HepG2 (cell line): ENCODE measurements at regions not wholly inside any gene's neighbourhood (a gene's known extent, or its start where the extent isn't known, plus 50 kb on each side); places are given as distances from the start of the nearest gene placed in this dataset.

Experiments used
- ATAC-seq: fragments of 200-7000 bp; cut with Tn5 transposase; 3 replicates; pipeline ENCODE4 v1.9.1; 2020; ENCODE audit warnings: mild to moderate bottlenecking, moderate library complexity
- BruUV-seq: library from RNA; stranded (reverse); fragments of 400-500 nt; replicated peaks from 2 replicates; lab custom pipeline; 2021; lab: Mats Ljungman, UMichigan
- CTCF ChIA-PET: fragments of 300-600 bp; formaldehyde crosslinking; extraction: SDS; loops from one replicate; lab custom pipeline; 2021; ENCODE audit warnings: low total read pairs, inconsistent platforms, low intra/inter-chr PET ratio; lab: Yijun Ruan, JAX
- POLR2A ChIA-PET: fragments of 350-600 bp; sonication (Branson Sonifier 250); formaldehyde crosslinking; loops from one replicate; lab custom pipeline; 2020; ENCODE audit warnings: antibody characterized with exemption, inconsistent platforms; lab: Yijun Ruan, JAX
- DNase-seq: peaks from one replicate; pipeline ENCODE4 v3.0.0-alpha.2; 2015; ENCODE audit warnings: low spot score
- FAIRE-seq: peaks from 3 replicates; lab custom pipeline; 2011; peaks lifted over from hg19 to GRCh38; lab: Jason Lieb, UNC
- H2AFZ ChIP-seq: one replicate; pipeline ENCODE4 v1.6.1; 2011; ENCODE audit warnings: low read length, inconsistent platforms
- H3K27ac ChIP-seq: fragments of 300-600 bp; 3 replicates; pipeline ENCODE4 v1.8.0; 2011; ENCODE audit warnings: mixed run types, mild to moderate bottlenecking, mixed read lengths, low read length, inconsistent platforms; ENCODE audit not compliant: insufficient read depth; ENCODE audit errors: extremely low read length
- H3K27me3 ChIP-seq, 2 experiments: fragments of 200-600 bp in 1 of 2; 2 replicates in 1 of 2; 3 replicates in 1 of 2; pipeline versions ENCODE4 v1.6.0 to v1.8.0; 2011; ENCODE audit warnings: low read length in 2 of 2, mild to moderate bottlenecking in 2 of 2, moderate library complexity in 2 of 2, inconsistent platforms in 1 of 2; ENCODE audit not compliant: insufficient read depth in 2 of 2, control insufficient read depth in 1 of 2
- H3K36me3 ChIP-seq, 2 experiments: fragments of 200-600 bp in 1 of 2; replicated peaks in 1 of 2; 2 replicates in 1 of 2; 3 replicates in 1 of 2; pipeline versions ENCODE4 v1.5.1 to v1.8.0; 2011; ENCODE audit warnings: low read length in 2 of 2, inconsistent platforms in 1 of 2; ENCODE audit not compliant: insufficient read depth in 2 of 2, control insufficient read depth in 1 of 2
- H3K4me1 ChIP-seq: 2 replicates; pipeline ENCODE4 v1.5.1; 2012; ENCODE audit warnings: low read length, inconsistent platforms; ENCODE audit not compliant: insufficient read depth
- H3K4me2 ChIP-seq: 2 replicates; pipeline ENCODE4 v1.6.0; 2011; ENCODE audit warnings: low read depth, low read length, inconsistent platforms
- H3K4me3 ChIP-seq, 3 experiments: fragments of 200-600 bp in 1 of 3; sonication (generic), shearing (Covaris generic) in 1 of 3; replicated peaks in 1 of 3; 2 replicates each; pipeline ENCODE4 v1.5.1; 2011 to 2016; ENCODE audit warnings: low read length in 3 of 3, inconsistent platforms in 2 of 3, low read depth in 2 of 3, mild to moderate bottlenecking in 2 of 3, control low read depth in 1 of 3, mixed read lengths in 1 of 3; ENCODE audit not compliant: insufficient read depth in 1 of 3
- H3K79me2 ChIP-seq: one replicate; pipeline ENCODE4 v1.6.1; 2011; ENCODE audit warnings: low read length, inconsistent platforms; ENCODE audit not compliant: insufficient read depth
- H3K9ac ChIP-seq: 2 replicates; pipeline ENCODE4 v1.6.0; 2011; ENCODE audit warnings: mild to moderate bottlenecking, low read depth, low read length, inconsistent platforms; ENCODE audit not compliant: insufficient read depth
- H3K9me3 ChIP-seq: 2 replicates; pipeline ENCODE4 v1.5.1; 2012; ENCODE audit warnings: mild to moderate bottlenecking, low read length
- H4K20me1 ChIP-seq: 2 replicates; pipeline ENCODE4 v1.6.0; 2011; ENCODE audit warnings: inconsistent platforms, mild to moderate bottlenecking, low read length, moderate library complexity; ENCODE audit not compliant: insufficient read depth
- ATF7 ChIP-seq, 2 experiments: fragments of 450-650 bp in 1 of 2; sonication (generic) in 1 of 2; formaldehyde crosslinking in 1 of 2; IDR thresholded peaks; 2 replicates each; pipeline versions ENCODE4 v1.4.0 to v1.6.1; 2016 to 2020; ENCODE audit warnings: antibody characterized with exemption in 1 of 2, mild to moderate bottlenecking in 1 of 2, missing genetic modification reagents in 1 of 2
- CAMTA2 ChIP-seq: sonication (generic); formaldehyde crosslinking; IDR thresholded peaks from 2 replicates; pipeline ENCODE4 v1.4.0; 2020; ENCODE audit warnings: mild to moderate bottlenecking, missing genetic modification reagents, borderline replicate concordance
- FIP1L1 ChIP-seq: fragments of 200-400 bp; formaldehyde crosslinking; IDR thresholded peaks from 2 replicates; pipeline ENCODE4 v1.6.1; 2018; ENCODE audit warnings: low read depth, mild to moderate bottlenecking, low read length, moderate library complexity, borderline replicate concordance; ENCODE audit not compliant: insufficient read depth
- ISX ChIP-seq: sonication (generic); formaldehyde crosslinking; conservative IDR thresholded peaks from 2 replicates; pipeline ENCODE4 v1.5.0; 2020; ENCODE audit warnings: missing genetic modification reagents
- JUND ChIP-seq: sonication (generic); formaldehyde crosslinking; IDR thresholded peaks from 2 replicates; pipeline ENCODE4 v1.8.0; 2022; ENCODE audit warnings: mild to moderate bottlenecking, missing genetic modification reagents
- MTF2 ChIP-seq: sonication (generic); formaldehyde crosslinking; IDR thresholded peaks from 2 replicates; pipeline ENCODE4 v1.5.0; 2020; ENCODE audit warnings: missing genetic modification reagents, borderline replicate concordance
- MZF1 ChIP-seq: sonication (generic); formaldehyde crosslinking; IDR thresholded peaks from 2 replicates; pipeline ENCODE4 v1.8.1; 2023; ENCODE audit warnings: mild to moderate bottlenecking, missing genetic modification reagents, borderline replicate concordance
- PHB2 ChIP-seq: fragments of 450-650 bp; IDR thresholded peaks from 2 replicates; pipeline ENCODE4 v1.6.1; 2018; ENCODE audit not compliant: partially characterized antibody
- SALL2 ChIP-seq: sonication (generic); formaldehyde crosslinking; IDR thresholded peaks from 2 replicates; pipeline ENCODE4 v1.8.1; 2023; ENCODE audit warnings: mild to moderate bottlenecking, missing genetic modification reagents, inconsistent platforms
- TBX3 ChIP-seq: fragments of 450-650 bp; IDR thresholded peaks from 2 replicates; pipeline ENCODE4 v1.6.1; 2017; ENCODE audit warnings: antibody characterized with exemption, mild to moderate bottlenecking, inconsistent platforms, borderline replicate concordance
- TEAD3 ChIP-seq: optimal IDR thresholded peaks from 2 replicates; pipeline ENCODE3; 2016; ENCODE audit warnings: borderline replicate concordance
- ZNF205 ChIP-seq: IDR thresholded peaks from 2 replicates; pipeline ENCODE4 v1.6.1; 2018; ENCODE audit warnings: missing biosample characterization, missing genetic modification reagents
- ZNF224 ChIP-seq: sonication (generic); formaldehyde crosslinking; IDR thresholded peaks from 2 replicates; pipeline ENCODE4 v1.5.0; 2020; ENCODE audit warnings: mild to moderate bottlenecking, missing genetic modification reagents
- ZNF329 ChIP-seq: sonication (generic); formaldehyde crosslinking; IDR thresholded peaks from 2 replicates; pipeline ENCODE4 v1.9.0; 2021; ENCODE audit warnings: low read depth, mild to moderate bottlenecking, missing genetic modification reagents
- ZNF343 ChIP-seq: sonication (generic); formaldehyde crosslinking; IDR thresholded peaks from 2 replicates; pipeline ENCODE4 v1.4.0; 2020; ENCODE audit warnings: mild to moderate bottlenecking, missing genetic modification reagents
- ZNF558 ChIP-seq: sonication (generic); formaldehyde crosslinking; IDR thresholded peaks from 2 replicates; pipeline ENCODE4 v1.9.0; 2022; ENCODE audit warnings: mild to moderate bottlenecking, missing genetic modification reagents, borderline replicate concordance
- ZNF619 ChIP-seq: sonication (generic); formaldehyde crosslinking; IDR thresholded peaks from 2 replicates; pipeline ENCODE4 v1.4.0; 2020; ENCODE audit warnings: mild to moderate bottlenecking, missing genetic modification reagents
- WGBS: methylation state at CpG from one replicate; pipeline ENCODE4 v1.1.6; 2017; ENCODE audit warnings: low lambda C conversion rate; 5-methylcytosine and 5-hydroxymethylcytosine counted together
- in situ Hi-C: cut with HindIII; loops from 2 replicates; pipeline ENCODE4 v1.10.0; 2017; ENCODE audit warnings: low pct_unique_long_range_greater_than_20kb; ENCODE audit not compliant: extremely low pct_ligation_motif_present
- intact Hi-C: fragments of 100-400 bp; cut with micrococcal nuclease; formaldehyde crosslinking; loops from one replicate; pipeline ENCODE4 v1.10.0; 2022; ENCODE audit not compliant: unreplicated experiment
- TF ChIP-seq, protein P1 (sequence below): sonication (generic); formaldehyde crosslinking; IDR thresholded peaks from 2 replicates; pipeline ENCODE4 v1.4.0; 2020; ENCODE audit warnings: missing genetic modification reagents
- TF ChIP-seq, protein P2 (sequence below): sonication (generic); formaldehyde crosslinking; IDR thresholded peaks from 2 replicates; pipeline ENCODE4 v1.4.0; 2020; ENCODE audit warnings: mild to moderate bottlenecking, missing genetic modification reagents

DNA sequence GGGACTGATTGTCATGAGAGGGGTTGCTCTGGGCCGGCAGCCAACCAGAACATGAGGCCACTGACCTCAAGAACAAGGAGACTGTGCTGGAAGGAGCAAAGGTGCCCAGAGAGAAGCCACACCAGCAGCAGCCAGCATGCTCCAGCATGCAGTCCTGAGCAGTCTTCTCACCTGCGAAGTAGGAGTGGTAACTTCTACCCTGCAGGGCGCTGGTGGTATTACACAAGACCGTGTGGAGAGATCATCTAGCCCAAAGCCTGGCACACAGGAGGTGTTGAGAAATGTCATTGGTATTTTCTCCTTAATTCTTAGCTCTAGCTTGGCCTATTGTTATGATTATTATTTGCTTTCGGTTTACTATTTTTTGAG is 132.7 kb downstream of the TSN start (continued):
- no peak for TF ChIP-seq SALL2
- TF ChIP-seq ATF7 (IDR thresholded peaks at IDR 0.05) = no peak
- no peak for TF ChIP-seq ATF7 (CRISPR knock-in tag; IDR thresholded peaks at IDR 0.05)
- TF ChIP-seq, protein P1, sequence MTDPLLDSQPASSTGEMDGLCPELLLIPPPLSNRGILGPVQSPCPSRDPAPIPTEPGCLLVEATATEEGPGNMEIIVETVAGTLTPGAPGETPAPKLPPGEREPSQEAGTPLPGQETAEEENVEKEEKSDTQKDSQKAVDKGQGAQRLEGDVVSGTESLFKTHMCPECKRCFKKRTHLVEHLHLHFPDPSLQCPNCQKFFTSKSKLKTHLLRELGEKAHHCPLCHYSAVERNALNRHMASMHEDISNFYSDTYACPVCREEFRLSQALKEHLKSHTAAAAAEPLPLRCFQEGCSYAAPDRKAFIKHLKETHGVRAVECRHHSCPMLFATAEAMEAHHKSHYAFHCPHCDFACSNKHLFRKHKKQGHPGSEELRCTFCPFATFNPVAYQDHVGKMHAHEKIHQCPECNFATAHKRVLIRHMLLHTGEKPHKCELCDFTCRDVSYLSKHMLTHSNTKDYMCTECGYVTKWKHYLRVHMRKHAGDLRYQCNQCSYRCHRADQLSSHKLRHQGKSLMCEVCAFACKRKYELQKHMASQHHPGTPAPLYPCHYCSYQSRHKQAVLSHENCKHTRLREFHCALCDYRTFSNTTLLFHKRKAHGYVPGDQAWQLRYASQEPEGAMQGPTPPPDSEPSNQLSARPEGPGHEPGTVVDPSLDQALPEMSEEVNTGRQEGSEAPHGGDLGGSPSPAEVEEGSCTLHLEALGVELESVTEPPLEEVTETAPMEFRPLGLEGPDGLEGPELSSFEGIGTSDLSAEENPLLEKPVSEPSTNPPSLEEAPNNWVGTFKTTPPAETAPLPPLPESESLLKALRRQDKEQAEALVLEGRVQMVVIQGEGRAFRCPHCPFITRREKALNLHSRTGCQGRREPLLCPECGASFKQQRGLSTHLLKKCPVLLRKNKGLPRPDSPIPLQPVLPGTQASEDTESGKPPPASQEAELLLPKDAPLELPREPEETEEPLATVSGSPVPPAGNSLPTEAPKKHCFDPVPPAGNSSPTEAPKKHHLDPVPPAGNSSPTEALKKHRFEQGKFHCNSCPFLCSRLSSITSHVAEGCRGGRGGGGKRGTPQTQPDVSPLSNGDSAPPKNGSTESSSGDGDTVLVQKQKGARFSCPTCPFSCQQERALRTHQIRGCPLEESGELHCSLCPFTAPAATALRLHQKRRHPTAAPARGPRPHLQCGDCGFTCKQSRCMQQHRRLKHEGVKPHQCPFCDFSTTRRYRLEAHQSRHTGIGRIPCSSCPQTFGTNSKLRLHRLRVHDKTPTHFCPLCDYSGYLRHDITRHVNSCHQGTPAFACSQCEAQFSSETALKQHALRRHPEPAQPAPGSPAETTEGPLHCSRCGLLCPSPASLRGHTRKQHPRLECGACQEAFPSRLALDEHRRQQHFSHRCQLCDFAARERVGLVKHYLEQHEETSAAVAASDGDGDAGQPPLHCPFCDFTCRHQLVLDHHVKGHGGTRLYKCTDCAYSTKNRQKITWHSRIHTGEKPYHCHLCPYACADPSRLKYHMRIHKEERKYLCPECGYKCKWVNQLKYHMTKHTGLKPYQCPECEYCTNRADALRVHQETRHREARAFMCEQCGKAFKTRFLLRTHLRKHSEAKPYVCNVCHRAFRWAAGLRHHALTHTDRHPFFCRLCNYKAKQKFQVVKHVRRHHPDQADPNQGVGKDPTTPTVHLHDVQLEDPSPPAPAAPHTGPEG = no peak
- TF ChIP-seq MZF1 (CRISPR knock-in tag) = no peak
- TF ChIP-seq TEAD3 (CRISPR knock-in tag) = no peak
- TF ChIP-seq, all 625 proteins: peak for 4

DNA sequence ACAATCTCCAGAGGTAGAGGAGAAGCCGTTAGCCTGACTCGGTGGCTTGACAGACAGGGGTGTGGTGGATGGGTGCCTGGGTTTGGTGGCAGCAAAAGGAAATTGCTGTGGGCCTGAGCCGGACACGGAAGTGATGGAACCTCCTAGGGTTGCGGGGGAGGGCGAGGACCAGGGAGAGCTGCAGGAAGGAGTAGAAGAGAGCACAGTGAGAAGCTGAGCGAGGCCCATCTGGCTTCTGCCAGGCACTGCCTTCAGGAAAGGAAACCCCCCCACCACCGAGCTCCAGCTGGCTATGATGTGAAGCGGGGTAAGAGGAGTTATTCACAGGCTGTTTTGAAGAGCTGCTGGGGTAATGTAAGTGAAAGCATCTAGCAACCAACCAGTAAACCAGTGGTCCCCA is 134.6 kb downstream of the TSN start:
- Histone ChIP-seq H3K9ac (no peak overlapping the region), H2AFZ (no peak overlapping the region), H3K9me3 (no peaks in the 10 kb centered on the region), H4K20me1 (no peaks in the 10 kb centered on the region), H3K36me3 (no peaks in the 10 kb centered on the region), H3K4me2 (no peak overlapping the region), H3K79me2 (no peaks in the 10 kb centered on the region), H3K4me1 (peaks cover 4% of the 10 kb centered on the region; the same call in 1 of the 2 replicates), H3K4me3 (no peak overlapping the region), H3K27ac (no peak overlapping the region), H3K27me3 (peaks cover 7 to 33% of the 10 kb centered on the region in 2 experiments; a peak in 3 of 5 replicates)
- CTCF ChIA-PET = no interaction called here
- DNase-seq (no peak), FAIRE-seq (no peak), ATAC-seq (no peak)
- 30% methylated on average over 9 of the region's 9 CpGs for WGBS
- POLR2A ChIA-PET = no interaction called here
- intact Hi-C loops = no loop called here
- BruUV-seq = no TSS peak
- in situ Hi-C loops = no loop called here
- TF ChIP-seq JUND (CRISPR knock-in tag) = no peak
- TF ChIP-seq, protein P2, sequence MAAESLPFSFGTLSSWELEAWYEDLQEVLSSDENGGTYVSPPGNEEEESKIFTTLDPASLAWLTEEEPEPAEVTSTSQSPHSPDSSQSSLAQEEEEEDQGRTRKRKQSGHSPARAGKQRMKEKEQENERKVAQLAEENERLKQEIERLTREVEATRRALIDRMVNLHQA (CRISPR knock-in tag) = no peak
- TF ChIP-seq ZNF343 (CRISPR knock-in tag) = no peak
- TF ChIP-seq ZNF619 = no peak
- no peak for TF ChIP-seq FIP1L1
- no peak for TF ChIP-seq ISX (CRISPR knock-in tag)
- TF ChIP-seq PHB2 = no peak
- no peak for TF ChIP-seq ZNF558 (CRISPR knock-in tag)
- TF ChIP-seq MTF2 (CRISPR knock-in tag) = no peak
- no peak for TF ChIP-seq ZNF205 (CRISPR knock-in tag)
- no peak for TF ChIP-seq CAMTA2 (CRISPR knock-in tag)
- TF ChIP-seq ZNF329 (CRISPR knock-in tag) = no peak
- no peak for TF ChIP-seq ZNF224 (CRISPR knock-in tag)
- TF ChIP-seq TBX3 = no peak
